NT2/D1 (cell line): ENCODE measurements at regions not wholly inside any gene's neighbourhood (a gene's known extent, or its start where the extent isn't known, plus 50 kb on each side); places are given as distances from the start of the nearest gene placed in this dataset.

Experiments
- SUZ12 ChIP-seq: IDR thresholded peaks from 2 replicates; pipeline ENCODE4 v1.6.1; 2011; ENCODE audit not compliant: insufficient read length, insufficient read depth; ENCODE audit errors: extremely low read depth
- YY1 ChIP-seq: IDR thresholded peaks from 2 replicates; pipeline ENCODE4 v1.6.1; 2011; ENCODE audit not compliant: insufficient read length, insufficient read depth
- ZNF274 ChIP-seq: IDR thresholded peaks from 2 replicates; pipeline ENCODE4 v1.6.1; 2011; ENCODE audit warnings: mild to moderate bottlenecking, low read depth, low read length

- TF ChIP-seq ZNF274 (no peak), YY1 (no peak), SUZ12 (no peak)
Observed at GRCh38 chr7:98758157-98758556, 111.7 kb downstream of the TMEM130 start.
